Stomach (tissue), 8 donors: ENCODE measurements at regions not wholly inside any gene's neighbourhood (a gene's known extent, or its start where the extent isn't known, plus 50 kb on each side); places are given as distances from the start of the nearest gene placed in this dataset.

Source experiments
- DNase-seq, 2 donors: peaks; one replicate each; pipeline versions ENCODE4 v3.0.0 to v3.0.0-alpha.2; 2013 to 2019
- H3K27ac ChIP-seq, 5 donors: fragments of 200-600 bp in 4 of 5; sonication (generic) in 4 of 5; one replicate each; pipeline ENCODE4 v1.5.1; 2013 to 2019; ENCODE audit warnings: mild to moderate bottlenecking in 1 of 5, moderate library complexity in 1 of 5
- H3K27me3 ChIP-seq, 3 donors: fragments of 200-600 bp; sonication (generic); one replicate each; pipeline ENCODE4 v1.5.1; 2017 to 2019; ENCODE audit warnings: mixed run types in 1 of 3
- H3K36me3 ChIP-seq, 4 donors: fragments of 200-600 bp; sonication (generic); 1 replicate in 3 of 4; 2 replicates in 1 of 4; pipeline ENCODE4 v1.5.1; 2016 to 2019
- H3K4me1 ChIP-seq, 4 donors: fragments of 200-600 bp; sonication (generic); one replicate each; pipeline ENCODE4 v1.5.1; 2016 to 2019
- H3K4me3 ChIP-seq, 4 donors: fragments of 200-600 bp; sonication (generic) in 3 of 4; one replicate each; pipeline ENCODE4 v1.5.1; 2016 to 2019; ENCODE audit warnings: mild to moderate bottlenecking in 1 of 4
- H3K9me3 ChIP-seq, 4 donors: fragments of 200-600 bp; sonication (generic); one replicate each; pipeline ENCODE4 v1.5.1; 2016 to 2019
- CTCF ChIP-seq, 7 experiments: fragments of 450-650 bp in 4 of 7; fragments of 200-600 bp in 3 of 7; sonication (generic) in 3 of 7; IDR thresholded peaks; one replicate each; pipeline ENCODE4 v1.5.1; 2016 to 2019; ENCODE audit warnings: antibody characterized with exemption in 7 of 7, control low read depth in 2 of 7, mild to moderate bottlenecking in 1 of 7
- EP300 ChIP-seq: sonication (generic); formaldehyde crosslinking; IDR thresholded peaks from one replicate; pipeline ENCODE4 v1.6.1; 2017; ENCODE audit warnings: antibody characterized with exemption
- POLR2A ChIP-seq, 4 donors: fragments of 450-650 bp; IDR thresholded peaks; one replicate each; pipeline ENCODE4 v1.6.1; 2016; ENCODE audit warnings: antibody characterized with exemption in 4 of 4, control low read depth in 2 of 4, mild to moderate bottlenecking in 1 of 4, moderate library complexity in 1 of 4
- POLR2AphosphoS5 ChIP-seq, 3 donors: sonication (generic); formaldehyde crosslinking; IDR thresholded peaks; one replicate each; pipeline ENCODE4 v1.6.1; 2016; ENCODE audit warnings: antibody characterized with exemption in 3 of 3
- whole genome bisulfite sequencing, 5 donors: extraction: QIAGEN DNeasy Blood & Tissue Kit in 3 of 5; methylation state at CpG; one replicate each; pipeline versions ENCODE4 v1.1.5 to v1.1.7; 2013 to 2018; 5-methylcytosine and 5-hydroxymethylcytosine counted together
- intact Hi-C: fragments of 100-400 bp; cut with DNase I; formaldehyde crosslinking; loops from one replicate; pipeline ENCODE4 v1.15.1; 2023; ENCODE audit warnings: low total_unique reads
- donor health status: healthy with polysubstance abuse.
- donor health status: Bipolar disorder and iron deficiency.
- donor health status: healthy.

GRCh38 chr14:83269583-83269982 is 1735.9 kb upstream of the SEL1L start:
- H3K4me1 ChIP-seq, result no peaks in the 10 kb centered on the region
- no peak overlapping the region for H3K4me3 ChIP-seq
- TF ChIP-seq POLR2A (IDR thresholded peaks at IDR 0.05) (no peak), CTCF (IDR thresholded peaks at IDR 0.05) (no peak), EP300 (no peak), POLR2AphosphoS5 (IDR thresholded peaks at IDR 0.05) (no peak)
- H3K9me3 ChIP-seq, result no peaks in the 10 kb centered on the region
- no peak for DNase-seq
- no peaks in the 10 kb centered on the region for H3K36me3 ChIP-seq
- no peaks in the 10 kb centered on the region for H3K27me3 ChIP-seq
- H3K27ac ChIP-seq, result no peak overlapping the region
- intact Hi-C loops, result no loop called here
- 72 to 84% (median 82%) methylated on average over 3 of the region's 3 CpGs for WGBS, 5 donors

- 57 to 76% (median 67%) methylated on average over 2 of the region's 2 CpGs for WGBS, 5 donors
- no peak overlapping the region for H3K27ac ChIP-seq
- no peaks in the 10 kb centered on the region for H3K27me3 ChIP-seq
- intact Hi-C loops, result no loop called here
- DNase-seq, result no peak
- H3K4me1 ChIP-seq, result no peaks in the 10 kb centered on the region
- no peaks in the 10 kb centered on the region for H3K9me3 ChIP-seq
- no peak overlapping the region for H3K4me3 ChIP-seq
- TF ChIP-seq POLR2A (IDR thresholded peaks at IDR 0.05), result no peak
- TF ChIP-seq POLR2AphosphoS5 (IDR thresholded peaks at IDR 0.05), result no peak
- TF ChIP-seq EP300, result no peak
- TF ChIP-seq CTCF (IDR thresholded peaks at IDR 0.05), result no peak
- no peaks in the 10 kb centered on the region for H3K36me3 ChIP-seq
Measured at GRCh38 chr14:83271663-83272062, 1738.0 kb upstream of the SEL1L start.

- TF ChIP-seq EP300, result no peak
Measured at GRCh38 chr14:83280719-83281118, 1747.1 kb upstream of the SEL1L start.

GRCh38 chr14:83282706-83283105 is 1749.1 kb upstream of the SEL1L start:
- Histone ChIP-seq H3K4me1 (no peaks in the 10 kb centered on the region), H3K27ac (no peak overlapping the region), H3K27me3 (no peaks in the 10 kb centered on the region), H3K9me3 (no peaks in the 10 kb centered on the region), H3K36me3 (no peaks in the 10 kb centered on the region), H3K4me3 (no peak overlapping the region)
- no peak for DNase-seq
- TF ChIP-seq POLR2AphosphoS5 (IDR thresholded peaks at IDR 0.05) (no peak), EP300 (no peak)
- intact Hi-C loops, result no loop called here

More at GRCh38 chr14:83280719-83281118, 1747.1 kb upstream of the SEL1L start:
- Histone ChIP-seq H3K4me1 (no peaks in the 10 kb centered on the region), H3K9me3 (no peaks in the 10 kb centered on the region), H3K4me3 (no peak overlapping the region), H3K27ac (no peak overlapping the region), H3K27me3 (no peaks in the 10 kb centered on the region), H3K36me3 (no peaks in the 10 kb centered on the region)
- intact Hi-C loops, result no loop called here
- 94 to 98% (median 95%) methylated on average over 4 of the region's 4 CpGs for WGBS, 5 donors
- no peak for DNase-seq

GRCh38 chr14:83287300-83287699 is 1753.6 kb upstream of the SEL1L start:
- no peak overlapping the region for H3K4me3 ChIP-seq
- no peak overlapping the region for H3K27ac ChIP-seq
- intact Hi-C loops, result no loop called here
- no peaks in the 10 kb centered on the region for H3K27me3 ChIP-seq
- H3K36me3 ChIP-seq, result no peaks in the 10 kb centered on the region
- TF ChIP-seq POLR2A (IDR thresholded peaks at IDR 0.05) (no peak), CTCF (IDR thresholded peaks at IDR 0.05) (no peak), POLR2AphosphoS5 (IDR thresholded peaks at IDR 0.05) (no peak), EP300 (no peak)
- 36 to 60% (median 46%) methylated on average over 2 of the region's 2 CpGs for WGBS, 5 donors
- no peak for DNase-seq
- H3K4me1 ChIP-seq, result no peaks in the 10 kb centered on the region
- no peaks in the 10 kb centered on the region for H3K9me3 ChIP-seq
